ENCODE measurements at regions not wholly inside any gene's neighbourhood (a gene's known extent, or its start where the extent isn't known, plus 50 kb on each side); places are given as distances from the start of the nearest gene placed in this dataset.

- TF ChIP-seq CTCF (IDR thresholded peaks at IDR 0.05) (no peak), POLR2A (IDR thresholded peaks at IDR 0.05) (no peak)
- H3K27me3 ChIP-seq = no peaks in the 10 kb centered on the region
These were observed 182.2 kb downstream of the NOC3L start for GRCh38 chr10:94180576-94180975.

GRCh38 chr10:94183666-94184264, 179.0 kb downstream of the NOC3L start:
- no peaks in the 10 kb centered on the region for H3K27me3 ChIP-seq
- no peak for ATAC-seq
- H3K27ac ChIP-seq = no peak overlapping the region
- no peaks in the 10 kb centered on the region for H3K9me3 ChIP-seq
- TF ChIP-seq CTCF (IDR thresholded peaks at IDR 0.05) = no peak
- TF ChIP-seq POLR2A (IDR thresholded peaks at IDR 0.05) = no peak
- no peak for DNase-seq
- H3K4me1 ChIP-seq = peaks cover 0 to 5% (median 0%) of the 10 kb centered on the region in 12 donors
- intact Hi-C loops (cut with DNase I) = no loop called here
- H3K4me3 ChIP-seq = no peak overlapping the region
- WGBS, 4 donors = 83 to 91% (median 84%) methylated on average over 7 of the region's 7 CpGs
- H3K36me3 ChIP-seq = peaks cover 0 to 2% (median 0%) of the 10 kb centered on the region in 9 donors

More at GRCh38 chr10:94180576-94180975, 182.2 kb downstream of the NOC3L start:
- intact Hi-C loops (cut with DNase I) = no loop called here
- Histone ChIP-seq H3K4me1 (peaks cover 0 to 19% (median 2%) of the 10 kb centered on the region in 12 donors), H3K36me3 (peaks cover 0 to 2% (median 0%) of the 10 kb centered on the region in 9 donors), H3K4me3 (no peak overlapping the region), H3K9me3 (no peaks in the 10 kb centered on the region), H3K27ac (no peak overlapping the region)
- 80 to 87% (median 83%) methylated on average over 2 of the region's 2 CpGs for WGBS, 4 donors
- no peak for DNase-seq
- ATAC-seq = no peak

- WGBS, 4 donors = 39 to 55% (median 42%) methylated on average over 2 of the region's 2 CpGs
These were observed 176.0 kb downstream of the NOC3L start for GRCh38 chr10:94186722-94187121.

GRCh38 chr10:94192333-94192732, 170.4 kb downstream of the NOC3L start:
- no peak overlapping the region for H3K27ac ChIP-seq
- 83 to 91% (median 86%) methylated on average over 3 of the region's 3 CpGs for WGBS, 4 donors
- intact Hi-C loops (cut with DNase I) = no loop called here
- no peak for TF ChIP-seq POLR2A (IDR thresholded peaks at IDR 0.05)
- no peak for TF ChIP-seq CTCF (IDR thresholded peaks at IDR 0.05)
- no peaks in the 10 kb centered on the region for H3K27me3 ChIP-seq
- DNase-seq (no peak), ATAC-seq (no peak)
- H3K9me3 ChIP-seq = no peaks in the 10 kb centered on the region
- peaks cover 0 to 16% (median 3%) of the 10 kb centered on the region in 12 donors for H3K4me1 ChIP-seq
- H3K36me3 ChIP-seq = no peaks in the 10 kb centered on the region
- no peak overlapping the region for H3K4me3 ChIP-seq

More at GRCh38 chr10:94186722-94187121, 176.0 kb downstream of the NOC3L start:
- DNase-seq (no peak), ATAC-seq (no peak)
- Histone ChIP-seq H3K36me3 (peaks cover 0 to 2% (median 0%) of the 10 kb centered on the region in 9 donors), H3K4me3 (no peak overlapping the region), H3K9me3 (no peaks in the 10 kb centered on the region), H3K27me3 (no peaks in the 10 kb centered on the region), H3K27ac (no peak overlapping the region), H3K4me1 (no peaks in the 10 kb centered on the region)
- intact Hi-C loops (cut with DNase I) = no loop called here
- no peak for TF ChIP-seq POLR2A (IDR thresholded peaks at IDR 0.05)
- no peak for TF ChIP-seq CTCF (IDR thresholded peaks at IDR 0.05)

Data from heart left ventricle (tissue), 16 donors.